ENCODE measurements at regions not wholly inside any gene's neighbourhood (a gene's known extent, or its start where the extent isn't known, plus 50 kb on each side); places are given as distances from the start of the nearest gene placed in this dataset.

GRCh38 chrX:20829665-20830491 lies 544.3 kb upstream of the CNKSR2 start:
- TF ChIP-seq POLR2A (IDR thresholded peaks at IDR 0.05; ENCODE audit: low read length) (no peak), GATA1 (IDR thresholded peaks at IDR 0.05; ENCODE audit: low read depth, low read length) (no peak)
